ENCODE measurements at regions not wholly inside any gene's neighbourhood (a gene's known extent, or its start where the extent isn't known, plus 50 kb on each side); places are given as distances from the start of the nearest gene placed in this dataset.

GRCh38 chr3:73719413-73719851 is 94.7 kb upstream of the PDZRN3 start:
- H3K36me3 Mint-ChIP-seq (ENCODE audit: low read depth) = no peaks in the 10 kb centered on the region
- H3K27me3 Mint-ChIP-seq (ENCODE audit: low read depth) = no peaks in the 10 kb centered on the region
- TF ChIP-seq CTCF (conservative IDR thresholded peaks at IDR 0.05) = no peak
- peaks cover 3% of the 10 kb centered on the region for H3K9me3 Mint-ChIP-seq
- H3K27ac Mint-ChIP-seq (ENCODE audit: unreplicated experiment) = no peak overlapping the region
- DNase-seq (ENCODE audit: low read depth, low spot score) = no peak
- peaks cover 12% of the 10 kb centered on the region for H3K4me1 Mint-ChIP-seq
- H3K4me3 Mint-ChIP-seq = no peak overlapping the region

GRCh38 chr3:73718326-73719110 is 93.8 kb upstream of the PDZRN3 start:
- Mint-ChIP-seq H3K4me3 (no peak overlapping the region), H3K27me3 (ENCODE audit: low read depth) (no peaks in the 10 kb centered on the region), H3K9me3 (peaks cover 3% of the 10 kb centered on the region), H3K36me3 (ENCODE audit: low read depth) (no peaks in the 10 kb centered on the region), H3K4me1 (peaks cover 12% of the 10 kb centered on the region), H3K27ac (ENCODE audit: unreplicated experiment) (no peak overlapping the region)
- TF ChIP-seq CTCF (conservative IDR thresholded peaks at IDR 0.05) = no peak
- DNase-seq (ENCODE audit: low read depth, low spot score) = no peak

GRCh38 chr3:73716418-73716817 is 91.7 kb upstream of the PDZRN3 start:
- Mint-ChIP-seq H3K27ac (ENCODE audit: unreplicated experiment) (no peak overlapping the region), H3K4me1 (peaks cover 12% of the 10 kb centered on the region), H3K4me3 (no peak overlapping the region), H3K27me3 (ENCODE audit: low read depth) (no peaks in the 10 kb centered on the region), H3K36me3 (ENCODE audit: low read depth) (no peaks in the 10 kb centered on the region), H3K9me3 (no peaks in the 10 kb centered on the region)
- TF ChIP-seq CTCF (conservative IDR thresholded peaks at IDR 0.05) = no peak
- no peak for DNase-seq (ENCODE audit: low read depth, low spot score)

GRCh38 chr3:73710340-73710739 is 85.6 kb upstream of the PDZRN3 start:
- Mint-ChIP-seq H3K9me3 (no peaks in the 10 kb centered on the region), H3K27me3 (ENCODE audit: low read depth) (no peaks in the 10 kb centered on the region), H3K4me3 (no peak overlapping the region), H3K36me3 (ENCODE audit: low read depth) (no peaks in the 10 kb centered on the region), H3K4me1 (no peaks in the 10 kb centered on the region), H3K27ac (ENCODE audit: unreplicated experiment) (no peak overlapping the region)
- no peak for TF ChIP-seq CTCF (conservative IDR thresholded peaks at IDR 0.05)
- no peak for DNase-seq (ENCODE audit: low read depth, low spot score)

- H3K27me3 Mint-ChIP-seq (ENCODE audit: low read depth) = no peaks in the 10 kb centered on the region
- no peak for DNase-seq (ENCODE audit: low read depth, low spot score)
- no peaks in the 10 kb centered on the region for H3K4me1 Mint-ChIP-seq
- no peak for TF ChIP-seq CTCF (conservative IDR thresholded peaks at IDR 0.05)
- H3K9me3 Mint-ChIP-seq = no peaks in the 10 kb centered on the region
- no peak overlapping the region for H3K27ac Mint-ChIP-seq (ENCODE audit: unreplicated experiment)
- no peaks in the 10 kb centered on the region for H3K36me3 Mint-ChIP-seq (ENCODE audit: low read depth)
- H3K4me3 Mint-ChIP-seq = no peak overlapping the region
These were observed 85.0 kb upstream of the PDZRN3 start for GRCh38 chr3:73709712-73710111.
